Epithelial cell of proximal tubule (primary cell): ENCODE measurements at regions not wholly inside any gene's neighbourhood (a gene's known extent, or its start where the extent isn't known, plus 50 kb on each side); places are given as distances from the start of the nearest gene placed in this dataset.

Experiments used
- DNase-seq: peaks from one replicate; pipeline ENCODE4 v3.0.0-alpha.2; 2011; ENCODE audit warnings: low read depth
- H3K4me3 ChIP-seq: 2 replicates; pipeline ENCODE4 v1.5.1; 2011; ENCODE audit warnings: low read depth, mild to moderate bottlenecking, low read length
- CTCF ChIP-seq: conservative IDR thresholded peaks from 2 replicates; pipeline ENCODE4 v1.5.1; 2012; ENCODE audit warnings: low read depth, mild to moderate bottlenecking, low read length

DNA sequence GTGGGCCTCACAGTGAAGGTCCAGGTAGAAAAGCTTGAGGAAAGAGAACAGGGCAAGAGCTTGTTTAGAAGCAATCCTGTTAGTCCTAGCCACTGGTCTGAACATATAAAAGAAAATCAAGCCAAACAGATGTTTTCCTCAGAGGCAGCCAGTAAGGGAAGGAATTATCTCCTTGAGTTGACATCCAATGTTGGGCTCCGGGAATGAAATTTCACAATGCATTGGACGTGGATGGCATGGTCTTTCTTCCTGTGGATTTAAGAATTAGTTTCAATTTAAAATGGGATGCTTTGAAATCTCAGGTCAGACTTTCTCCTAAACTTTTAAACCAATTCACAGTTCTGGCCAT lies 92.1 kb downstream of the ACKR3 start:
- H3K4me3 ChIP-seq, result no peak overlapping the region
- no peak for TF ChIP-seq CTCF
- no peak for DNase-seq

DNA sequence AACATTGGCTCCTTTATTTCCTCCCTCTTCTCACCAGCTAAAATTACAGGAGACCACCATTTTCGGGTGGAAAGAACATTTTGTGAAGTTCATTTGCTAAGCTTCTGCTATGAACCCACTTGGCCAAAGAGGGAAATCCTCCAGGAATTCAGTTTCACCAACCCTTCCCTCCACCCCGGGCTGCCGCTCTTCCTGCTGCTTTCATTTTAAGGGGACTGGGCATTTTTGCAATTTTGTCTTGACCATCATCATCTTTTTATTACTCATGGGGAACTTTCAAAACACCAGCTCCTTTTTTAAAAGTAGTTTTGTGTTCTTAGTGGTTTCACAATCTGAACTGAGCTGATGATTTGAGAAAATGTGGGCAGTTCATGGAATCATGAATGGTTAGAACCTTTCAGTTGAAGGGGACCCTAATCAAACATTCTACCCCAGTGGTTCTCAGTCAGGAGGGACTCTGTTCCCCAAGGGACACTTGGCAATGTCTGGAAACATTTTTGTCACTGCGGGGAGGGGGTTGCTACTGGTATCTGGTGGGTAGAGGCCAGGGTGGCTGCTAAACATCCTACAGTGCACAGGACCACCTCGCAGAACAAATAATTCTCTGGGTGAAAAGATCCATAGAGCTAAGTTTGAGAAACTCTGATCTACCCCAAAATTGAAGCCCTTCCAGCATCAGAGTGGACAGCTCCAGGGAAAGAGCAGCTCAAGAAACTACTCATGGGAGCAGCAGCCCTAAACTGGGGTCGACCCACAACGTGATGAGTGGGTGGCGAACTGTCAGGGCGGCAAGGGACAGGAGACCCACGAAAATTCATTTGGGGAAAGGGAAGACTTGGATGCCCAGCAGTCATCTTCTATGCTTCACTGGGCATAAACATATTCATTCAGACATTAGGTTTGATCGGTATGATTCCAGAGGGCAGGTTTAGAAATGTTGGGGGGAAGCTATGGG lies 92.9 kb downstream of the ACKR3 start:
- no peak overlapping the region for H3K4me3 ChIP-seq
- no peak for TF ChIP-seq CTCF
- no peak for DNase-seq

DNA sequence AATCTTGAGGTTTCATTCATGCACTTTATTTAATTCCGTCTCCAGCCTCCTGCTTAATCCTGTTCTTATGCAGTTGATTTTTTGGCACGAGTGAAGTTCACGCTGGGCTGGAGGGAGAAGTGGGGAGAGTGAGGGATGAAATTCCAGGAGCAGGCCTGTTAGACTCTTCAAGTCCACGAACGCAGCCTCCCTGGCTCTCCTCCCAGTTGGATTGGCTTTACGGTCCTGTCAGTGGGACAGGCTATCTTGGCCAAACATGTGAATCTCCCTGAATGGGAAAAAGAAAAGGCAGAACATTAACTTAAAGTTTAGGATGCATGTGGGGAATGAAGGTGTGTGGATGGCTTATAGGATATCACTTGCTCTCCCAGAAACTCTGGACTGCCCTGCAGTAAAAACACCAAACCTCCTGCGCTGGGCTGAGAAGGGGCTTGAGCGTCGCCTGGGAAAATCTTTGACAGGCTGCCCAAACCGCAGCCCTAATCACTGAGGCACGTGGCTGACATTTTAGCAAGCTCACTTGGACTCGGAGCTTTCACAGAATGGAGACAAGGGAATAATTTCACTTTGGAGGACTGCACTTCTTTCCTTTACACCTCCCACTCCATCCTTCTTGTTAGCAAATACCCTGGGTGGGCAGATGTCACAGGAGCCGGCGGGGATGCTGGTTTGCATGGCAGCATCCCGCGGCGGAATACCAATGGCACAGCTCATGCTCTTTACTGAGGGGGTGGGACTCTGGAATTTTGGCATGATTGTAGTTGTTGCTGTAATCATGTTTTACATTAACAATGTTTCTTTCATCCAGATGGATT lies 93.9 kb downstream of the ACKR3 start:
- no peak for TF ChIP-seq CTCF
- no peak for DNase-seq
- no peak overlapping the region for H3K4me3 ChIP-seq

- TF ChIP-seq CTCF, result no peak
- DNase-seq, result no peak
- H3K4me3 ChIP-seq, result no peak overlapping the region
Observed at GRCh38 chr2:236664136-236664535, 94.5 kb downstream of the ACKR3 start.

- no peak for TF ChIP-seq CTCF
- no peak for DNase-seq
- no peak overlapping the region for H3K4me3 ChIP-seq
Observed at GRCh38 chr2:236665101-236665500, 95.5 kb downstream of the ACKR3 start.

DNA sequence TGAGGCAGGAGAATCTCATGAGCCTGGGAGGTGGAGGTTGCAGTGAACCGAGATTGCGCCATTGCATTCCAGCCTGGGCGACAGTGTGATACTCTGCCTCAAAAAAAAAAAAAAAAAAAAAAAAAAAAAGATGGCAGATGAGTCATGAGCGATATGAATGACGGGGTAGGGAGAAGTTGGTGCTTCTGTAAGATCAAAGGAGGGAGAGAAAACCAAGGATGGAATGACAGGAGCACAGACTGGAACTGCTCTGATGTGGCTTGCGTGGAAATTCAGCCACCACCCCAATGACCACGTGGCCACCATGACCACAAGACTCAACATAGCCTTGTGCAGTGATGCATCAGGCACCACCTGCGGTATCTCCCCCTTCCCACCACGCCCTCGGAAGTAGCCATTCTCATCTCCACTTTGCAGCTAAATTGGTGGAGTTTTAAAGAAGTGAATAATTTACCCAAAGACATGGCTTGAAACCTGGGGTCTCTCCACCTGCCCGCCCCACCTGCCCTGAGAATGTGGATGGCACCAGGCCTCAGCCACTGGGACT lies 96.0 kb downstream of the ACKR3 start:
- TF ChIP-seq CTCF, result no peak
- no peak overlapping the region for H3K4me3 ChIP-seq
- no peak for DNase-seq
